Kidney epithelial cell (primary cell): ENCODE measurements at regions not wholly inside any gene's neighbourhood (a gene's known extent, or its start where the extent isn't known, plus 50 kb on each side); places are given as distances from the start of the nearest gene placed in this dataset.

Experiments
- DNase-seq: peaks from one replicate; pipeline ENCODE4 v3.0.0-alpha.2; 2010; ENCODE audit warnings: low read depth
- H3K27me3 ChIP-seq: 2 replicates; pipeline ENCODE4 v1.6.0; 2011; ENCODE audit warnings: low read length; ENCODE audit not compliant: control insufficient read depth, insufficient read depth
- H3K36me3 ChIP-seq: 2 replicates; pipeline ENCODE4 v1.5.1; 2011; ENCODE audit warnings: low read length; ENCODE audit not compliant: control insufficient read depth, insufficient read depth
- H3K4me3 ChIP-seq: 2 replicates; pipeline ENCODE4 v1.5.1; 2011; ENCODE audit warnings: low read depth, mild to moderate bottlenecking, control low read depth, low read length
- TF ChIP-seq, protein P1 (sequence below): IDR thresholded peaks from 2 replicates; pipeline ENCODE4 v1.5.1; 2011; ENCODE audit warnings: mild to moderate bottlenecking, moderate library complexity, low read length, control low read depth, inconsistent platforms; ENCODE audit not compliant: insufficient read depth, poor library complexity, severe bottlenecking

DNA sequence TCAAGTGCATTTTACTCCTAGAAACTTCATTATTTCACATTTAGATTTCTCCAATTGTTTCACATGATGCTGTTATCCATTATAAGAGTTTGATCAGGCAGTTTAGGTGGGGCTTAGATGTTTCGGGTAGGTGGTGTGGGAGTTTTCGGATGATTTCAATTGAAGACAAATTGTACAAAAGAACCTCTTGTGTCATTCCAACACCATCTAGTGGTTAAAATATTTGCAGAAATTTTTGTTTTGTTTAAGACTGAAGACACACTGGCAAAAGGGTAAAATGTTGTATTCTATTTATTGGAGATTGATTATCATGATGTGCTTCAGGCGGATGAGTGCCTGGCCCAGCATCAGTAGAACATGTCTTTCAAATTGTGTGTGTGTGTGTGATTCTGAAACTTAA is 212.7 kb downstream of the SH3BGRL start:
- TF ChIP-seq, protein P1, sequence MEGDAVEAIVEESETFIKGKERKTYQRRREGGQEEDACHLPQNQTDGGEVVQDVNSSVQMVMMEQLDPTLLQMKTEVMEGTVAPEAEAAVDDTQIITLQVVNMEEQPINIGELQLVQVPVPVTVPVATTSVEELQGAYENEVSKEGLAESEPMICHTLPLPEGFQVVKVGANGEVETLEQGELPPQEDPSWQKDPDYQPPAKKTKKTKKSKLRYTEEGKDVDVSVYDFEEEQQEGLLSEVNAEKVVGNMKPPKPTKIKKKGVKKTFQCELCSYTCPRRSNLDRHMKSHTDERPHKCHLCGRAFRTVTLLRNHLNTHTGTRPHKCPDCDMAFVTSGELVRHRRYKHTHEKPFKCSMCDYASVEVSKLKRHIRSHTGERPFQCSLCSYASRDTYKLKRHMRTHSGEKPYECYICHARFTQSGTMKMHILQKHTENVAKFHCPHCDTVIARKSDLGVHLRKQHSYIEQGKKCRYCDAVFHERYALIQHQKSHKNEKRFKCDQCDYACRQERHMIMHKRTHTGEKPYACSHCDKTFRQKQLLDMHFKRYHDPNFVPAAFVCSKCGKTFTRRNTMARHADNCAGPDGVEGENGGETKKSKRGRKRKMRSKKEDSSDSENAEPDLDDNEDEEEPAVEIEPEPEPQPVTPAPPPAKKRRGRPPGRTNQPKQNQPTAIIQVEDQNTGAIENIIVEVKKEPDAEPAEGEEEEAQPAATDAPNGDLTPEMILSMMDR: no peak
- Histone ChIP-seq H3K36me3 (no peaks in the 10 kb centered on the region), H3K4me3 (no peak overlapping the region), H3K27me3 (no peaks in the 10 kb centered on the region)
- DNase-seq: no peak
